HG03095 (cell line): ENCODE measurements at regions not wholly inside any gene's neighbourhood (a gene's known extent, or its start where the extent isn't known, plus 50 kb on each side); places are given as distances from the start of the nearest gene placed in this dataset.
"Not testable (repeated sequence)": the region's sequence is repeated elsewhere in the genome, so short reads cannot be mapped to it uniquely, and the experiment has no call there.

Experiments
- ATAC-seq: cut with Tn5 transposase; IDR thresholded peaks from one replicate; pipeline ENCODE4 v1.9.1; 2021; ENCODE audit warnings: moderate library complexity; ENCODE audit not compliant: unreplicated experiment

GRCh38 chr4:184282251-184282713, 64.6 kb upstream of the ENPP6 start:
- peak; percentile 29 for ATAC-seq

- ATAC-seq: peak; percentile 31
Measured at GRCh38 chr4:184281231-184282139, 63.8 kb upstream of the ENPP6 start.

- ATAC-seq: peak; percentile 33
Measured at GRCh38 chr4:184280591-184281071, 63.0 kb upstream of the ENPP6 start.

GRCh38 chr4:184280137-184280536, 62.5 kb upstream of the ENPP6 start:
- ATAC-seq: no peak

- ATAC-seq: no peak
Measured at GRCh38 chr4:184279496-184280061, 61.9 kb upstream of the ENPP6 start.

GRCh38 chr4:184277769-184278168, 60.1 kb upstream of the ENPP6 start:
- ATAC-seq: not testable (repeated sequence)

- ATAC-seq: not testable (repeated sequence)
Measured at GRCh38 chr4:184277010-184277409, 59.3 kb upstream of the ENPP6 start.

GRCh38 chr4:184276346-184276745, 58.7 kb upstream of the ENPP6 start:
- ATAC-seq: not testable (repeated sequence)

- no peak for ATAC-seq
Measured at GRCh38 chr4:184275766-184276165, 58.1 kb upstream of the ENPP6 start.

- no peak for ATAC-seq
Measured at GRCh38 chr4:184274286-184274951, 56.7 kb upstream of the ENPP6 start.

- ATAC-seq: peak; percentile 67
Measured at GRCh38 chr4:184273166-184274147, 55.8 kb upstream of the ENPP6 start.

- no peak for ATAC-seq
Measured at GRCh38 chr4:184270808-184271413, 53.2 kb upstream of the ENPP6 start.

GRCh38 chr4:184269879-184270430, 52.3 kb upstream of the ENPP6 start:
- ATAC-seq: no peak

- ATAC-seq: no peak
Measured at GRCh38 chr4:184268584-184269160, 51.0 kb upstream of the ENPP6 start.

GRCh38 chr4:184267673-184268583, 50.3 kb upstream of the ENPP6 start:
- peak; percentile 65 for ATAC-seq
